ENCODE measurements at regions not wholly inside any gene's neighbourhood (a gene's known extent, or its start where the extent isn't known, plus 50 kb on each side); places are given as distances from the start of the nearest gene placed in this dataset.
"Not testable (repeated sequence)": the region's sequence is repeated elsewhere in the genome, so short reads cannot be mapped to it uniquely, and the experiment has no call there.

- no peak for DNase-seq
These were observed 353.6 kb upstream of the AUTS2 start for GRCh38 chr7:69244701-69245100.

DNA sequence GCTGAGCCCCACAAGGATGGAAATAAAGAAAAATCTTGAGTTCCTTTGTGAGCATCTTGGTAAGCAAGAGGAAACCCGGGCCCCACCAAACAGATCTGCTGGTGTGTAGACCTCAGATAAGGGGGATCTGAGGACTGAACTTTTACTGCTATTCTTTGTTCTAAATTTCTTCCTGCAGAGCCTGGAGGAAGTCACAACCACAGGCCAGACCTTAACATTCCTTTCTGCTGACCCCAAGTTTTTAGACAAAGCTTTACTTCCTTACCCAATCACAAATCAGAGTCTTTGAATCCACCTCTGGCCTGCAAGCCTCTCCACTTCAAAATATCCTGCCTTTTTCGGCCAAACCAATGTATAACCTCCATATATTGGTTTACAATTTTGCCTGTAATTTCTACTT lies 352.6 kb upstream of the AUTS2 start:
- no peak for DNase-seq

- no peak for DNase-seq
These were observed 351.5 kb upstream of the AUTS2 start for GRCh38 chr7:69246758-69247157.

DNA sequence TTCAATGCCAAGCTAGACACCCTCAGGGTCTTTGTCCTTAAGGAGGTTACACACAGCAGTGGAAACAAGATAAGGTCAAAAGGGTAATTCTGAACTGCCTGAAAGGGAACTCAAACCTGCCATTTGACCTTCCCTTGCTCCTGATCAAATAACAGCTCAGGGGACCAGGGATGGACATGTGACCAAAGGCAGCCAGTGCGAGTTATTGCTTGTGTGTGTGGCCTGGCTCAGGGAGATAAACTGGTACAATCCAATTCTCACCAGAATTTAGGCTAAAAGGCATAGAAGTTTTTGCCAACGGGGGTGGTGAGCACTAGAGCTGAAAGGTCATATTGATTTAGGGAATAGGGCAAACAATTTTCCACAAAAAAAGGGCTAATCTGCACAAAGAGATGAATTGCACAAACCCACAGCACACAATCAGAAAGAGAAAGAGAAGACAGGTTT lies 349.9 kb upstream of the AUTS2 start:
- not testable (repeated sequence) for DNase-seq

- no peak for DNase-seq
These were observed 347.3 kb upstream of the AUTS2 start for GRCh38 chr7:69250958-69251357.

GRCh38 chr7:69254643-69255042 lies 343.6 kb upstream of the AUTS2 start:
- DNase-seq = no peak

- DNase-seq = no peak
These were observed 341.6 kb upstream of the AUTS2 start for GRCh38 chr7:69256634-69257081.

GRCh38 chr7:69257592-69257991 lies 340.7 kb upstream of the AUTS2 start:
- DNase-seq = no peak

DNA sequence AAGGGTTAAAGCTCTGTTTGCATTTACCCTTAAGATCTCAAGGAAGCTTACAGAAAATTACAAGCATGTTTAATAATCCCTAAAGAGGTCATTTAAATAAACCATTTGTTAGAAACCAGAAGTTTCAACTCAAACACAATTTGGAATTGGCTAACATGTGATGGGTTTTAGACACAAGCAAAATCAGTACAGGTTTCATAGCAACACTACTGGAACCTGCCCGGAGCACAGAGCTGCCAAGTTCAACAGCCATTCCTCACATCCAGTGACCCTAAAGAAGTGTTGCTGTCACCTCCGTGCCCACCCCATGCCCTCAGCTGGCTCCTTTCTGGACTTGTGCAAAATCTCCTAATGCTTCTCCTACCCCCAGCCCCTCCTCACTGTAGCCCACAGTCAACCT lies 338.8 kb upstream of the AUTS2 start:
- no peak for DNase-seq

DNA sequence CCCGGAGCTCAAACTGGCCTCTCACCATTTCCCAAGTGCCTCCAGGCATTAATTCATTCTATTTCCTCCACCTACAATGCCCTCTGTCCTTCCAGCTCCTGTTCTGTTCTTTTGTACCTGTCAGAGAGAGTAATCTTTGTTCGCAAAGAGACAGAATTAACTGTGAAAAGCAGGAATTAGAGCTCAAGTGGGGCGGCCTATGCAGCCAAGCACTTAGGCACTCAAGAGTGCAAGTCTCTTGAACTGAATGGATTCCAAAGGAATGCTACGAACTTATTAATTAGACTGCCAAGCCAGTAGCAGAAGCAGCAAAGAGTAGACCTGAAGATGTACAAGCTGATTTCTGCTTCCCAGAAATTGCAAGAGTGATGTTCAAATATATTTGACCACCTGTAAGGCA lies 338.3 kb upstream of the AUTS2 start:
- DNase-seq = no peak

DNA sequence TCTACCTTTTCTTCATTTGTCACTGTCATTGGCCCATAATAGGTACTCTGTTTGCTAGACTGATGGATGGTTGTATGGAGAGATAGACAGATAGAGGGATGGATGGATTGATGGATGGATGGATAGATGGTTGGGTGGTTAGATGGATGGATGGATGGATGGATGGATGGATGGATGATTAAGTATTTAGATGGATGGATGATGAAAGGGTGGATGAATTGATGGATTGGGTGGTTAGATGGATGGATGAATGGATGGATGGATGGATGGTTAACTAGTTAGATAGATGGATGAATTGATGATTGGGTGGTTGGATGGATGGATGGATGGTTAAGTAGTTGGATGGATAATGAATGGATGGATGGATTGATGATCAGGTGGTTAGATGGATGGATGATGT lies 334.7 kb upstream of the AUTS2 start:
- no peak for DNase-seq

DNA sequence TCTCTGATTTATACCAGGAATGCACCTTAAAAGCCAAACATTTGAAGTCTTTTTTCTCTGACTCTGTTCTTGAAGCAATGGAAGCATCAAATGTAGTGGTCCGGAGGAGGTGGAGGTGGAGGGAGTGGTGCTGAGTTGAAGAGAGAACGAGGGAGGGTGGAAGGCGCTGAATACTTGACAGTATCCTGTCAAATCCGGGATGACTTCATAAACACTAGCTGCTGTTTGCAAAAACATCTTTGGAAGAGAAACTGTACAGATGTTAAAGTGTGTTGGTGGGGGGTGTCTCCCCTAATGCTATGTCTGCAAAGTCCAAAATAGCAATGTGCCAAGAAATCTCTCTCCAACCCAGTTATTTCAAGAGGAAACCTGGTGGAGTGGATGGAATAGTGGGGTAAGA lies 328.5 kb upstream of the AUTS2 start:
- no peak for DNase-seq

GRCh38 chr7:69272101-69272500 lies 326.2 kb upstream of the AUTS2 start:
- no peak for DNase-seq

DNA sequence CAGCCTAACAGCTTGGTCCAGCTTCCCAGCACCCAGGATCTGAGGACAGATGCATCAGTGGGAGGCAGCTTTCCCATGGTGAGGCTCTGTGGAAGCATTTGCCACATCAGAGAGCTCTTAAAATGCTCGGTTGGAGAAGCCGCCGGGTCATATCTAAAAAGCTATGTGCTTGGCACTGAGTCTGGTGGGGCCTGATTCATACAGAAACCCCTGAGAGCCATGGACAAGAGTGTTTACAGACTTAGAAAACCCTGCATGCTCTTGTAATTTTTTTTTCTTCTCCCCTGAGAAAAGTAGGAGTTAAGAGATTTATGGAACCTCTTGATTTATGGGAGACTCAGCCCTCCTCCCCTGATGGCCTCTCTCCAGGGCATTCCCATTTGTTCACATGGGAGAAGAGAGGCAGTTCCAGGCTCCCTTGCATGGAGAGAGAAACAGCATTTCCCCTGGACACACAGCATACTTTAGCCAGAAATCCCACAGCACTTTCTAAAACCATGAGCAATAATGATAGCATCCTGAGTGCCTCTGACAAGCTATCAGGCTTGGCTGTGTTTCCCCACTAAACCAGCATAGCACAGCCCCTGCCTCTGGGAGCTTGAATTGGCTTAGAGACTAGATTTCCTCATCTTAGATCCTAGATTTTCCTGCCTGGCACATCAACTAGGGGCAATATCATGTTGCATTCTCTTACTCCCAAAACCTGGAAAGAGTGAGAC lies 322.1 kb upstream of the AUTS2 start:
- DNase-seq = no peak

DNA sequence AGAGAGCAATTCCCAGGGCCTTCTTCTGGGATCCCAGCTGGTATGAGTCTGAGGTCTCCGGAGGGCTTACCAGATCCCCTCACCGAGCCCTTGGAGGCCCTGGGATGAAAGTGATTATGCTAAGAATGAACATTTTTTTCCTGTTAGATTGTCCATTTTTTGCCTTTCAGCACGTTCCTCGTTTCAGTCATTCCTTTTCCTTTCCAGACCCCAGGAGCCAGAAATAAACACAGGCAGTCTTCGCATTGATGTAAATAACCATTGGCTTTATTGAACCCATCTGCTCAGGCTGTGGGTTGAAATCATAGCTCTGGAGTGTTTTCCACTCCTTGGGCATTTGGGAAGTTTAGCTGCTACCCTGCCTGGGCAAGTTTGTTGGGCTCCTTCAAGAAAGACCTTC lies 320.9 kb upstream of the AUTS2 start:
- DNase-seq = no peak

- no peak for DNase-seq
These were observed 315.3 kb upstream of the AUTS2 start for GRCh38 chr7:69282946-69283345.

DNA sequence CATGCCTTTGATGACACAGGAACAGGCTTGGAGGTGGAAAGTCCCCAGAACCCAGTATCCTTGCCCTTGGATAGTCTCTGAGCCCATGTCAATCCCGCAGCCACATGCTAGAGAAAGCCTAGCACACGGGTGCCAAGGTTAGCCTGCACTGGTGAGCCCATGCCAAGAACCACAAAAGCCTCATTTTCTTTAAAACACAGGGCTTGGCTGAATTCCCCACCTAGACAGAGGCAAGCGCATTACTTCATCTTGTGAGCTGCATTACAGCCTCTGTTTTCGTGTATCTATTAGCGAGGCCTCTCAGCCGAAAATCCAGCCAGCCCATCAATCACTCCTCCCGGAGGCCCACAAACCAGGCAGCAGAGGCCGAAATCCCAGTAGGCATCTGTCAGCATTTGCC lies 314.9 kb upstream of the AUTS2 start:
- DNase-seq = no peak

DNA sequence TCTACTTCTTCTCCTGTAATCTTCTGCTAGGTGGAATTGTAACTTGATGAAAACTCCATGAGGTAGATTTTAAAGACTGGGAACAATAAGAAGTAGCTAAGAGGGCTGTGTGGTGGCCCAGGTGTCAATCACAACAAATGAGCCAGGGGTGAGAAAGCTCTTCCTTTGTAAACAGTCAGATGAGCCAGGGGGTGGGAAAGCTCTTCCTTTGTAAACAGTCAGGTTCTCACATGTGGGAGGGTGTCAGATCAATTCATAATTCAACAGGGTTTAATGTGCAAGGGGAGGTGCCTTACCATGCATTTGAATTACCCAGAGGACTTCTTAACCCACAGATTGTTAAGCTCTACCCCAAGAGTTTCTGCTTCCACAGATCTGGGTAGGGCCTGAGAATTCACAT lies 312.4 kb upstream of the AUTS2 start:
- DNase-seq = no peak

DNA sequence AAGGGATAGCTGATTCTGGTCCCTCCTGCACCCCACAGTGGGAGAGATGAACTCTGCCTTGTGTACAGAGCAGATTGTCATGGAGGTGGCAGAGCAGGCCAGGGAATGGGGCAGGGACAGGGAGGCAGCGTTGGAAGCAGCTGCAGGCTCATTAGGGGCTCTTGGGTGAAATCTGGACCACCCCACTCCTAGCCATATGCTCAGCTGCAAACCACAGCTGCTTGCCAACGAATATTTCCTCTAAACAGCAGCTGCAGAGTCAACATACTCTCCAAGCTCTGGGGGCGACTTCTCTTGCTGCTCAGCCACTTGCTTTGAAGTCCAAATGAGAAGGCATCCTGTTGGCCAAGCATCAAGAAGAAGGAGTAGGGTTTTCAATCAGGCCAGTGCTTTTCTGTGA lies 302.3 kb upstream of the AUTS2 start:
- no peak for DNase-seq

DNA sequence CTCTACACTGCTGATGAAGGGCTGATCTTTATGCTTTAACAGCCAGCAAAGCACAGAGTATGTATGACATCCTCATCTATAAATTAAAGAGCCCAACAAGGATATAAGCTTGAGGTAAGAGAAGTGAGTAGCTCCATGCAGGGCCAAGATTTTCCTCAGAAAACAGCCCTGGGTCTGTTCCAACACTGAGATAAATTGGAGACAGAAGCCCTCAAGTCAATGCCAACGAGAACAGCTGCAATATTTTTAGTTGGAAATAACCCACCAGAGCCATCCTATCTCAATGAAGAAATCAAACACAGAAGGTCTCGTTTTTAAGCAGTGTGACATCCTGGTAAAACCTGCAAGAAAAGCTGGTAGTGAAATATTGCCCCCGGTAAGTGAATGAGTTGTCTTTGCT lies 297.0 kb upstream of the AUTS2 start:
- no peak for DNase-seq

DNA sequence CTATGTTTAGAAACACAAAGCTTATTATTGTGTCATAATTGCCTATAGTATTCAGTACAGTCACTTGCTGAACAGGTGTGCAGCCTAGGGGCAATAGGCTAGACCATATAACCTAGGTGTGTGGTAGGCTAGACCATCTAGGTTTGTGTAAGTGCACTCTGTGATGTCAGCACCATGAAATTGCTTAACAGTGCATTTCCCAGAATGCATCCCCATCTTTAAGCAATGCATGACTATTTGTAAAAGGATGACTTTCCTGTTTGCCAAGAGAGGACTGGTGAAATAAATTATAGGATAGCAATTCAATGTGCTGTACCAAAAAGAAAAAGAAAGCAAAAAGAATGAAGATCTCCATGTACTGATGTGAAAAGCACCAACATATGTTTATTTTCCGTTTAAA lies 288.7 kb upstream of the AUTS2 start:
- DNase-seq = no peak

DNA sequence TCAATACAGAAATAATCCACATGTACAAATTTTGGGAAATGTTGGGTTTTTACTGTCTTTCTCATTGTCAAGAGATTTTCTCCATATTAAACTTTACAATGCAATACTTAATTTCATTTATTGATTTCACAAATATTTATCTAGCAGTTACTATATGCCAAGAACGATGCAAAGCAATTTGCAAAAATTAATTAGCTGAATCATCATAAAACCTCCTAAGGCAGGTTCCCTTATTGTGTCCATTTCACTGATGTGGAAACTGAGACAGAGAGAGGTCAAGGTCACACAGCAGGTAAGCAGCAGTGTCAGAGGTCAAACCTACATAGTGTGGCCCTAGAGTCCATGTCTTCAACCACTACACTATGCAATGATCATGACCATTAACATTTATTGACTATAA lies 286.8 kb upstream of the AUTS2 start:
- DNase-seq = no peak

GRCh38 chr7:69313852-69314251 lies 284.4 kb upstream of the AUTS2 start:
- not testable (repeated sequence) for DNase-seq

GRCh38 chr7:69318794-69319193 lies 279.5 kb upstream of the AUTS2 start:
- DNase-seq = no peak

- no peak for DNase-seq
These were observed 269.8 kb upstream of the AUTS2 start for GRCh38 chr7:69328516-69328915.
